ENCODE measurements at regions not wholly inside any gene's neighbourhood (a gene's known extent, or its start where the extent isn't known, plus 50 kb on each side); places are given as distances from the start of the nearest gene placed in this dataset.
"Not testable (repeated sequence)": the region's sequence is repeated elsewhere in the genome, so short reads cannot be mapped to it uniquely, and the experiment has no call there.

DNA sequence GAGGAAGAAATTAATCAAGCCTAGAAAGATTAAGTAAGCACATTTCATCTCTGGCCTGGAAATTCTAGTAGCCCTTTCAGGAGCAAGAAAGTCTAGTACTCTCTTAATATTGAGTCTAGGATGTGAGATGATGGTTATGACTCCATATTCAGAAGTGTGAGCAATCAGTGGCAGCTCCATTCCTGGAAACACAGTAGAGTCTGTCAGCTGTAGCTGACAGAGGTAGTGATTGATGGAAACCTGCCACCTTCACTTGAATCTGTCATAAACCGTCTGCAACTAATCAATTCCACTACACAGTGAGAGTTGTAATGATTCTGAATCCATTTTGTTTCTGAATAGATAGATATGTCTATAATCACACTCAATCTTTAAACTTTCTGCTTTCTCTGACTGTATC, 635.1 kb downstream of the IRS1 start:
- DNase-seq (ENCODE audit: low read depth): no peak

DNA sequence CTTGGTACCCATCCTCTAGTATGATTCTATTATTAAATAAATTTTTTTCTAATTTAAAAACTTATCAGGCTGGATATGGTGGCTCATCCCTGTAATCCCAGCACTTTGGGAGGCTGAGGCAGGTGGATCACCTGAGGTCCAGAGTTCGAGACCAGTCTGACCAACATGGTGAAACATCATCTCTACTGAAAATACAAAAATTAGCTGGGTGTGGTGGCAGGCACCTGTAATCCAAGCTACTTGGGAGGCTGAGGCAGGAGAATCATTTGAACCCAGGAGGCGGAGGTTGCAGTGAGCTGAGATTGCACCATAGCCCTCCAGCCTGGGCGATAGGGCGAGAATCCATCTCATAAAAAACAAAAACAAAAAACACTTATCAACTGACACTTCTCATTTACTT, 639.0 kb downstream of the IRS1 start:
- DNase-seq (ENCODE audit: low read depth): not testable (repeated sequence)

DNA sequence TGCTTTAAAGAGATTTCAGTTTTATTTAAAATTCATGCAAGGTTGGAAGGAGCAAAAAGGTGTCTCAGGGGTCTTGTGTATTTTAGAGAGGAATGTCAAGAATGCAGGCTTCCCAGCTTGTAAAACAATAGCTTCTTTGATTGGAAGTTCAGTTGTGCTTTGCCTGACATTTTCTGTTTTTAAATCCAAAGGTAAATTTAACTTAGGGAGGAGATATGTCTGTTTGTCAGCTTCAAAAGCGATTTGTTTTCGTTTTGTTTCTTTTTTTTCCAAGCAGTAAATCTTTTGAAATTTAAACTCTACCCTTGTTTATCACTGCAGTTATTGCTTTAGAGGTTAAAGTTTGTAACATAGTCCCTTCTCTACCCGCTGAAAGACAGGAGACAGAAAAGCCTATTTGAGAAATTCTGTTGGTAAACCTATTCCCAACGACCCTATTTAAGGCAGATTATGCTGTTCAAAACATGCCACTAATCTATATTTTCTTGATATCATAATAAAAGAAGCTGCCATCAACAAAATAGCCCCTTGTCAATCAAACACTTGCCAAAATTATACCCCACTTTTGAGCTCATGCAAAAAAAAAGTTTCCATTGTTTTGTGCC, 639.6 kb downstream of the IRS1 start:
- DNase-seq (ENCODE audit: low read depth): no peak

DNA sequence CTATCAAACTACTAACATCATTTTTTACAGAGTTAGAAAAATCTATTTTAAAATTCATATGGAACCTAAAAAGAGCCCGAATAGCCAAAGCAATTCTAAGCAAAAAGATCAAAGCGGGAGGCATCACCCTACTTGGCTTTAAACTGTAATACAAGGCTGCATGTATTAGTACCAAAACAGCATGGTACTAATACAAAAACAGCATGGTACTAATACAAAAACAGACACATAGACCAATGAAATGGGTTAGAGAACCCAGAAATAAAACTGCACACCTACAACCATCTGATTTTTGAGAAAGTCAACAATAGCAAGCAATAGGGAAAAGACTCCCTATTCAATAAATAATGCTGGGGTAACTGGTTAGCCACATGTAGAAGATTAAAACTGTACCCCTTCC, 640.7 kb downstream of the IRS1 start:
- no peak for DNase-seq (ENCODE audit: low read depth)

DNA sequence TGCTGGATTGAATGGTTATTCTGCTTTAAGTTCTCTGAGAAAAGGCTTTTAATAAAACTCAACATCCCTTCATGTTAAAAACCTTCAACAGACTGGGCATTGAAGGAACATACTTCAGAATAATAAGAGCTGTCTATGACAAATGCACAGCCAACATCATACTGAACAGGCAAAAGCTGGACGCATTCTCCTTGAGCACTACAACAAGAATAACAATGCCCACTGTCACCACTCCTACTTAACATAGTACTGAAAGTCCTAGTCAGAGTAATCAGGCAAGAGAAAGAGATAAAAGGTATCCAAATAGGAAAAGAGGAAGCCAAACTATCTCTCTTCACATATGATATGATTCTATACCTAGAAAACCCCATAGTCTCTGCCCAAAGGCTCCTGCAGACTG, 641.4 kb downstream of the IRS1 start:
- no peak for DNase-seq (ENCODE audit: low read depth)

DNA sequence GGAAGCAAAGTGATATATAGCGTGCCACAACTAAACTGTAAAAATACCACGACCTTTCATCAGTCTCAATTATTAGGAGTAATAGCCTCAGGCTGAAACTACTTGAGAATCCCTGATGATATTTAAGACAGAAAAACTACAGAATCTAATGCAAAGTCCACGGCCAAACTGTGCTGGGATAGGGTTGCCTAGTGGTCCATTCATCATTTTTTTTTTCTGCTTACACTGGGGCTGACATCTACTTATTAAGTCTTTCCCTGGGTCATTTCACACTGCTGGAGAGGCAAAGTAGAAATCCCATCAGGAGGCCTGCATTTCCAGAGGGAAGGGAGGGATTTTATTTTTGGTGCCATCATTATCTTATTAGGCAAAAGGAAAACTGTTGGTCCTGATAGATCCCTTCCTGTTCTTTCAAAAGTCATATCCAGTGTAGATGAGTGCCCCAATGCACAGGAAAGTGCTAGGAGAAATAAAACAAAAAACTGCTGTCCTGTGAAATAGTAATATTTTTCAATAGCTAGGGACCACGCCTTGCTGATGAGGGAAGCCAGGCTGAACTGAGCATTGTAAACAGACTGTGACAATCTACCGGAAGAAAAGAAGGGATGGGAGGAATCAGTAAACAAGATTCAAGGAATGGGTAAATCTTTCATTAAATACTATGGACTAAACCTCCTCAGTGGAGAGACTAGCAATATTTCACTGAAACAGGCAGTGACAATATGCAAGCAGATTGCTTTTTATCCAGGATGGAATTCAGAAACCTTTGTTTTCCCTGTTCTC, 644.3 kb downstream of the IRS1 start:
- DNase-seq (ENCODE audit: low read depth): no peak

DNA sequence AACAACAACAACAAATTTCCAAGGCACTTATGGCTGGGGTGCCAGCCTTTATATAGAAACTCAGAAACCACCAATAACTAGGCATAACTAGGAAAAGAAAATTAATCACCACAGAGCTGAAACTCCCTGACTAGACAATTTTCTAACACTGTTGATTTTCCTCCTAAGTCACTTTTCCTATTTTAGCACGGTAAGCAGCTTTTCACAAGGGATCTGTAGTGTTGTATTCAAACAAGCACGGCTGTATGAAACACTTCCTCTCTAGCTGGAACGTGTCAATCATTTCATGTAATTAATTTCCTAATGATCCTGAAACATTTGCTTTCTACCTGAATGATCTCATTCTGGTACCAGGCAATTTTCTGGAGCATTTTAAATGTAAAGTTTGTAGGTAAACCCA, 645.0 kb downstream of the IRS1 start:
- no peak for DNase-seq (ENCODE audit: low read depth)

DNA sequence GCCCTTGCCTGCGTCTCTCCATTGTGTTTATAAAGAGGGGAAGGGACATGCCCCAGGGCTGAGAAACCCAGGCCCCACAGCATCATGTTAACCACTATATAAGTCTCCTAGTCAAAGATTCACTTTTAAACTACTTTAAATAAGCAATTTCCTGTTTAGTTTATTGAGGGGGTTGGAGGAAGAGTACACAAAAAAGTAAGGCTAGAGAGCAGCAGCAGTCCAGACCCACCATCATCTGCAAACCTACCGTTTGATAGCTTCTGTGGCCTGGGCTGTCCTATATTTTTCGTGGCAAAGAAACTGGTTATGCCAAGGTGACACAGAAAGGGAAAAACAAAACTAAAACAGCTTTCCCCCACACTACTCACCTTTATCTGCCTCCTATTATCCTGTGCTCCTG, 646.1 kb downstream of the IRS1 start:
- no peak for DNase-seq (ENCODE audit: low read depth)

DNA sequence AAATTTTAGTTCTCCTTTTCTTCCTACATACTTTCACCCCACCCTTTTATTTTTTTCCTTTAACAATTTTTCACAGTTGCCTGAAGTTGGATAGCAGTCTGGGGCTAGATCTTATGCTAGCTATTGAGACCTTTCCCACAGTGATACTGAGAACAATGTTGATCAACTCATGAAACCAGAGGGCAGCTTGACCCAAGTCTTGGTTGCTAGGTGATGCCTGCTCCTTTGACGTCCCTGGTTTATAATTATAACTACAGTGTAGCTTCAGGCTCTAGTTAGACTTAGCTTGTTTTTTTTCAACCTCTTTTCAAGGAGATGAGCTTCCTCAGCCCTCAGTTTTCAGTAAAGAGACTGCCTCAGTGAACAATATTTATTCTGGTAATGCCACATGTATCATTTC, 648.5 kb downstream of the IRS1 start:
- no peak for DNase-seq (ENCODE audit: low read depth)

DNA sequence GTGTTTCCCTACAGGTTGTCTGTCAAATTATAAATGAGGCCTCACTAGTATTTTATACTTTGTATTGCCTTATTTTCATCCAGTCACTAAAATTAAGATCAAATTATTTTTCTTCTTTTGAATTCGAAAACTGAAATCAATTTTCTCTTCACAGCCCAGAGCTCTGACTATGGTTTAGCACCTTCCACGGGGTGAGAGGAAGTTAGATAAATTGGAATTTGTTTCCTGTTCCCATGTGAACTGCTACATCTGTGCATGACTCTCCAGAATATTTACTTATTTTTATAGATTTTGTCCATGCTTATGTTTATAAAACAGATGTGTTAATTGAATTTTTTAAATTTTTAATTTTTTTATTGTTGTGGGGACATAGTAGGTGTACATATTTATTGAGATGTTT, 656.5 kb downstream of the IRS1 start:
- no peak for DNase-seq (ENCODE audit: low read depth)

DNA sequence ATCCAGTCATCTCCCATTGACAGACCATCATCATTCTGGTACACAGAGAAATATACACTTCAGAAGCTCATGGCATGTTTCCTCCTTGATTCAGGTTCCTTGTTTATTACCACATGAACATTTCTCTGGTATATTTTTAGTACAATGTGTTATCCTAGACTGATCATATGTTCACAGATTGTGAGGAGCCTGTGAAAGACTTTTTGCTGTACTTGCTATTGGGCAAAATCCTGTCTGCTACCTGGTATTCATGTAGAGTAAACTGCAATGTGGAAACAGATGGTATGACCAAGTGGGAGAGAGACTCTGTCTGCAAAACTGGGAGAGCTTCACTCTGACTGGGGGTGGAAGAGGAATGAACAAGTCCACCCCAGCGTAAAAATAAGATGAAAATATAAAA, 657.2 kb downstream of the IRS1 start:
- no peak for DNase-seq (ENCODE audit: low read depth)

DNA sequence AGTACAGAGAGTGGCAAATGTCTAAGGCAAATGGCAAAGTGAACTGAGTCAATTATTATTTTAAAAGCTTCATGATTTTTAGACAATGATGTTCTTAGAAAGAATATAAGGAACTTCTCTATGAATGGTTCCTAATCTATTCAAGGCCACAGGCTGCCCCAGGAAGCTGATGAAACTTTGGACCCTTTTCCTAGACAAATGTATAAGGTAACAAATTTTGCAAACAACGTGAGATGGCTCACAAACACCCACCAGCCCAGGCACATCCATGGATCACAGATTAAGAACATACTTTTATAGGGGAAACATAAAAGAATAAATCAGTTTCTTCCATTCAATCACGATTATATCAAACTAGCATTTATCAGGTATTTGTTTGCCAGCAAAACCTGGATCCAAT, 659.0 kb downstream of the IRS1 start:
- DNase-seq (ENCODE audit: low read depth): no peak

DNA sequence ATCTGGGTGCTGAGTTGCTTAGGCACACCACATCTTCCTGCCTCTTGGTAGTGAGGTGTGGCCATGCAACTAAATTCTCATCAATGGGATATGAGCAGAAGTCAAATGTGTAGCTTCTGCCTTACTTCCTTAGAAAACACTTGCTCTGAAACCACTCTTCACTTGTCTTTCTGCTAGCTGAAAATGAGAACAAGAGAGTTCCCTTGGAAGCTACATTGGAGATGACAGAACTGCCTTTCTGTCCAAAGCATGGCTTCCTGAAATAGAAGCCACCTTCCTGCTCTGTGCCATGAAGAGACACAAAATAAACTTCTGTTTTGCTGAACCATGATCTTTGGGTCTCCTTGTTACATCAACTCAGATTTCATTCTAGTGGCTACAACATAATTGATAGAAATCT, 659.9 kb downstream of the IRS1 start:
- no peak for DNase-seq (ENCODE audit: low read depth)

DNA sequence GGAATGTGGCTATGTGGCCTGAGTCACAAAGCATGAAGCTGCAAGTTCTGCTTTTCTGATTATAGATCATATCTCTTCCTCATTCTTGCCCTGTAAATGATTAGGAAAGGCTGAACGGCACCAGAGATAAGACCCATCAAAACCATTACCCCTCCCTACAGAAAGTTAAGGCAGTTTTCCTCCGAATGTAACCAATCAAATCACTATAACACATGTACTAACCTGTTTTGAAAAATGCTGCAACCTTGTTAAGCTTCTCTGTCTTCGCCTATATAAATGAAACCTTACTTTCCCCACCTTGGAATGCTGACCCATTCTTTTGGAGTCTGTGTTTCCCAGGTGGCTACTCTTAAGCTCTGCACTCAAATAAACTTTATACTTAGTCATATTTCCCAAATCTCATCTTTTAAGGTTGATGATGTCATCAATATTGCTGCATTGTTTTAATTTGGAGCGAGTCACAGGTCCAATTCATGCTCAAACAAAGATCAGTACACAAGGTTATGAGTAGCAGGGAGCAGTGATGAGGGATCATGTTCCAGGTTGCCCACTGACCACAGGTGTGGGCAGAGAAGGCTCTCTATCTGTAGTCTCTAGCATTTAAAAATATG, 662.3 kb downstream of the IRS1 start:
- no peak for DNase-seq (ENCODE audit: low read depth)

DNA sequence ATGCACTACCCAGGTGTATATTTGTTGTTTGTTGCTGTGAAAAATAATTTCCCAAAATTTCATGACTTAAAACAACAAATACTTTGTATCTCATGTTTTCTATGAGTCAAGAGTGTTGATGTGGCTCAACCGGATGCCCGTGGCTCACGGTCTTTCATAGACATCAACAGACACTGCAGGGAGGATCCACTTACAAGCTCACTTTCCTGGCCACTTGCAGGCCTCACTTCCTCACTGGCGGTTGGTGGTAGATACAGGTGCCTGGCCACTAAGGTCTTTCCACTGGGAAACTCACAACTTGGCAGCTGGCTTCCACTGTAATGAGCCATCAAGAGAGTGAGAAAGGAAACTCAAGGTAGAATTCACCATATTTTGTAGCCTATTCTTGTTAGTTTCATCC, 662.9 kb downstream of the IRS1 start:
- no peak for DNase-seq (ENCODE audit: low read depth)

DNA sequence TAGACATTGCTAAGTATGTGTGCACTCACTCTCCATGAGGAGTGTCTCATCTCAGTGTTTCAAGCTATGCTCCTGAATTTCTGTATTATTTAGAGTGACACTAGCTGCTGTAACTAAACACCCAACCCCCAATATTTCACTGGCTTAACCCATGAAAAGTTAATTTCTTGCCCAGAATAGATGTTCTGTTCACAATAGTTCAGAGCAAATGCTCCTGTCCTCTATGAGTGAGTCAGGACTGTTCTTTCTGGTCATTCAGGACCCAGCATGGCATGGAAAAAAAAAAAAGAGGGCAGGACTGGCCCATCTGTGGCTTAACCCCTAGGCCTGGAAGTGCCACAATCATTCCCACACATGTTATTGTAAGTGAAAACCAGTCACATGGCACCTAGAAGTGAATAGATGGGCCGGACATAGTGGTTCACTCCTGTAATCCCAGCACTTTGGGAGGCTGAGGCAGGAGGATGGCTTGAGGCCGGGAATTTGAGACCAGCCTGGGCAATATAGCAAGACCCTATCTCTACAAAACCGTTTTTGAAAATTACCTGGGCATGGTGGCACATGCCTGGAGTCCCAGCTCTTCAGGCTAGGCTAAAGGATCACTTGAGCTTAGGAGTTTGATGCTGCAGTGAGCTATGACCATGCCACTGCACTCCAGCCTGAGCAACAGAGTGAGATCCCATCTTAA, 663.6 kb downstream of the IRS1 start:
- no peak for DNase-seq (ENCODE audit: low read depth)

DNA sequence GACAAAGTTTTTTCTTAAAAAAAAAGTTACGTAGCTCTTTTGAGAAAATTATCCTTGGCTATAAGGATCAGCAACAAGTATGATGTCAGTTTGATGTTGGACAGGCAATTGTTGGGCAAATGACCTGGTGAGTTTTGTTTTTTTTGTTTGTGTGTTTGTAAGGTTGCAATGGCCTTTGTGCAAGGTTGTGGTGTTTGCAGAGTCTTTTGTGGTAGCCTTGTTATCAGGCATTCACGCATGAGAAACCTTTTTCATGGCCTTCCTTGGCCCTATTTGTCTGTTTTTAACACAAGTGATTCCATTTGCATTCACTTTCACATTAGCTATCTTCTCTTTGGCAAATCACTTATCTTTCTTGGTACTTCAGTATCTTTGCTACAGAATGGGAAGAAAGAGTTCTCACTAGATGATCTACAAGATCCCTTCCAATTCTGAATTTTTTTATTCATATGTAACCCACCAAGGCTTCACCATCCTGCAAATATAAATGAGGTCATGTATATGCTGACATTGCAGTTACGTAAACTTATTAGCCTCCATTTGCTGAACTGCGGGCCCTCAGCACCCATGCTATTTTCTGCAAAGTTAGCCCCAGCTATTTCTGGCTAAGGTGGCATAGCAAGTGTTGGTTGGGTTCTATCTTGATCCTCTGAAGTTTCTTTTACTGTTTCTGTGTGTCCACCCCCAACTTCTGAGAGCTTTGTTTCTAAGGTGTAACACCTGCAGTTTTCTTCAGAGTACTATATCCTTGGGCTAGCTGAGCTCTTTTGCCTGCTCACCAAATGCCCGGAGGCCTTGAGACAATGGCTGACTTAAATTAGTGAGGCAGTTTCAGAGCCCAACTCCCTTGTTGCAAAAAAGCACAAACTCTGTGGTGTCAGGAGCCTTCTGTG, 667.1 kb downstream of the IRS1 start:
- no peak for DNase-seq (ENCODE audit: low read depth)

DNA sequence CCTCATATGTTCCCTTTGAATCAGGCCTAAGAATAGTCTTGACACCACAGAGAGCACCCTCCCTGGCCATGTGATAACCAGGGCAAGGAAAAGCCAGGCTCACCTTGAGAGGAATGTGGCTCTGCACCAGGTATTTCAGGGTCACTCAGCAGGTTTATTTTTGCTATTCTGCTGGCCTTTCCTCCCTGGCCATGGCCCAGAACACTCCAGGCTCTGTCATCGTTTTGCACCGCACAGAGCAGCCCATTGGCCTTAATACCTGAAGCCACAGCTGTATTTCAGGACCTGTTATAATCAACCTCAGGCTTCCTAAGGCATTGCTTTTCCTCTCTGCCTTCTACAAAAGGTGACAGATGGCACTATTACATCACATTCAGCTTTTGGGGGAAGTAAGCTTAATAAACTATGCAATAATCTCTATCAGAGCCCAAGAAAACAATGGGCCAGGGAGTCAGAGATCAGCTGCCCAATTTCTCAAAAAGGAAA, 668.3 kb downstream of the IRS1 start:
- no peak for DNase-seq (ENCODE audit: low read depth)

DNA sequence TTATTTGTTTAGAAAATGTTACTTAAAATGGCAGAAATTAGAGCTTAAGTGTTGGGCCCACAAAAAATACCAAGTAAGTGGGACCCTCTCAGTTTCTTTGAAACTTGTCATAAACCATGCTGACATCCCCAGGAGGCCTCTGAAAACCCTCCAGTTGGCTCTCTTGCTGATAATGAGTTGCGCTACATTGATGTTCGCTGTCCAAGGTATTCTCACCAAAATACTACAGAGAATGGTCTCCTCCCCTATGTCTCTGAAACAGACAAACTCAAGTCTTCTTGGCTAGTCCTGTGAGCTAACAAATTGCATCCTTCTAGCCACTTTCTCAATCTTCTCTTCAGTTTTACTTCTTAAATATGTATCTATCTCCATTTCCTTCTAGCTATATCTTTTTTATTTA, 669.4 kb downstream of the IRS1 start:
- DNase-seq (ENCODE audit: low read depth): no peak

DNA sequence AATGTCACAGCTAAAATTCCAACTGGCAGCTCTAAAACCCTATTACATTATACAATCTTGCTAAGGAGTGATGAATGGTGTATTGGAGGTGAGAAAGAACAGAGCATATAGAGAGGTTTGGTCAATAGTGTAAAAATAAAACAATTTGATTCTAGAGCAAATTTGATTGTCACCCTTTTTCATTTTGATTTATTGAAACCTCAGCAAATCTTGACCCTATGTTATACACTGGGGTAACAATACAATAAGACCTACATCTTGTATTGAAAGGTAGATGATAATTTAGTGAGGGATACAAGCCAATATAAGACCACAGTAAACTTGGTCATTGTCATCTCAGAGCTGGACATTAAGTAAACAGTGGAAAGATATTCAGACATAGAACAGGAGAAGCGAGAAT, 671.9 kb downstream of the IRS1 start:
- no peak for DNase-seq (ENCODE audit: low read depth)

DNA sequence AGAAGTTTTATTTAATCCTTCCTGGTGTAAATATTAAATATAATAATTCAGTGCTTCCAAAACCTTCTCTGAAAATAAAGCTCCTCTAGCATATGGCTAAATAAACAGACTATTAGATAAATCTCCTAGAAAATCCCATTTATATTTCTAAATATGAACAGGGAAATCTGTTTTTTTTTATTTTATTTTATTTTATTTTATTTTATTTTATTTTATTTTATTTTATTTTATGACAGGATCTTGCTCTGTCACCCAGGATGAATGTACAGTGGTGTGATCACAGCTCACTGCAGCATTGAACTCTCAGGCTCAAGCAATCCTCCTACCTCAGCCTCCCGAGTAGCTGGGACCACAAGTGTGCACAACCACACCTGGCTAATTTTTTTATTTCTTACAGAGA, 673.5 kb downstream of the IRS1 start:
- DNase-seq (ENCODE audit: low read depth): no peak

All from GM04504 (cell line).